HEK293T (cell line): ENCODE measurements at regions not wholly inside any gene's neighbourhood (a gene's known extent, or its start where the extent isn't known, plus 50 kb on each side); places are given as distances from the start of the nearest gene placed in this dataset.

Experiments used
- CTCF ChIA-PET: fragments of 350-600 bp; formaldehyde crosslinking; extraction: SDS; loops from one replicate; lab custom pipeline; 2021; ENCODE audit warnings: antibody characterized with exemption, inconsistent platforms; lab: Yijun Ruan, JAX
- POLR2A ChIA-PET: fragments of 350-600 bp; formaldehyde crosslinking; extraction: SDS; loops from one replicate; lab custom pipeline; 2020; ENCODE audit warnings: antibody characterized with exemption, inconsistent platforms; lab: Yijun Ruan, JAX
- DNase-seq: peaks from one replicate; pipeline ENCODE4 v3.0.0; 2012; ENCODE audit warnings: mixed read lengths; ENCODE audit errors: extremely low spot score
- ARNT ChIP-seq: fragments of 450-650 bp; IDR thresholded peaks from 2 replicates; pipeline ENCODE4 v1.6.1; 2017; ENCODE audit warnings: mild to moderate bottlenecking
- BHLHE40 ChIP-seq: fragments of 450-650 bp; IDR thresholded peaks from 2 replicates; pipeline ENCODE4 v1.6.1; 2016; ENCODE audit warnings: mild to moderate bottlenecking, moderate library complexity, borderline replicate concordance
- CTBP1 ChIP-seq: fragments of 450-650 bp; IDR thresholded peaks from 2 replicates; pipeline ENCODE4 v1.6.1; 2016; ENCODE audit warnings: borderline replicate concordance
- ELF4 ChIP-seq: fragments of 450-650 bp; IDR thresholded peaks from 2 replicates; pipeline ENCODE4 v1.6.1; 2017; ENCODE audit warnings: antibody characterized with exemption
- FOXA1 ChIP-seq: fragments of 450-650 bp; IDR thresholded peaks from 2 replicates; pipeline ENCODE4 v1.6.1; 2016; ENCODE audit warnings: mild to moderate bottlenecking
- FOXK2 ChIP-seq: fragments of 450-650 bp; IDR thresholded peaks from 2 replicates; pipeline ENCODE4 v1.6.1; 2016; ENCODE audit warnings: mild to moderate bottlenecking
- FOXM1 ChIP-seq: fragments of 450-650 bp; IDR thresholded peaks from 2 replicates; pipeline ENCODE4 v1.6.1; 2017; ENCODE audit warnings: mild to moderate bottlenecking, borderline replicate concordance
- HDGF ChIP-seq: fragments of 450-650 bp; IDR thresholded peaks from 2 replicates; pipeline ENCODE4 v1.6.1; 2017; ENCODE audit warnings: antibody characterized with exemption, borderline replicate concordance
- L3MBTL2 ChIP-seq: fragments of 450-650 bp; conservative IDR thresholded peaks from 2 replicates; pipeline ENCODE4 v1.6.1; 2016; ENCODE audit warnings: mild to moderate bottlenecking
- LEF1 ChIP-seq: fragments of 450-650 bp; IDR thresholded peaks from 2 replicates; pipeline ENCODE4 v1.6.1; 2017; ENCODE audit warnings: mild to moderate bottlenecking, borderline replicate concordance
- NFRKB ChIP-seq: fragments of 450-650 bp; IDR thresholded peaks from 2 replicates; pipeline ENCODE4 v1.6.1; 2016; ENCODE audit warnings: mild to moderate bottlenecking, moderate library complexity
- SP1 ChIP-seq: fragments of 450-650 bp; IDR thresholded peaks from 2 replicates; pipeline ENCODE4 v1.6.1; 2017
- SUZ12 ChIP-seq: fragments of 450-650 bp; IDR thresholded peaks from 2 replicates; pipeline ENCODE4 v1.6.1; 2016; ENCODE audit warnings: mild to moderate bottlenecking
- TARDBP ChIP-seq: fragments of 450-650 bp; IDR thresholded peaks from 2 replicates; pipeline ENCODE4 v1.6.1; 2016
- ZNF384 ChIP-seq: fragments of 450-650 bp; IDR thresholded peaks from 2 replicates; pipeline ENCODE4 v1.6.1; 2016
- TF ChIP-seq, protein P1 (sequence below): fragments of 450-650 bp; IDR thresholded peaks from 2 replicates; pipeline ENCODE4 v1.6.1; 2016

- CTCF ChIA-PET = no interaction called here
- DNase-seq = no peak
- TF ChIP-seq ELF4 (no peak), L3MBTL2 (no peak), BHLHE40 (no peak), NFRKB (no peak), ZNF384 (no peak), ARNT (no peak), CTBP1 (no peak)
- POLR2A ChIA-PET = no interaction called here
Observed at GRCh38 chr5:172573986-172574870, 66.8 kb upstream of the NEURL1B start.

- TF ChIP-seq, protein P1, sequence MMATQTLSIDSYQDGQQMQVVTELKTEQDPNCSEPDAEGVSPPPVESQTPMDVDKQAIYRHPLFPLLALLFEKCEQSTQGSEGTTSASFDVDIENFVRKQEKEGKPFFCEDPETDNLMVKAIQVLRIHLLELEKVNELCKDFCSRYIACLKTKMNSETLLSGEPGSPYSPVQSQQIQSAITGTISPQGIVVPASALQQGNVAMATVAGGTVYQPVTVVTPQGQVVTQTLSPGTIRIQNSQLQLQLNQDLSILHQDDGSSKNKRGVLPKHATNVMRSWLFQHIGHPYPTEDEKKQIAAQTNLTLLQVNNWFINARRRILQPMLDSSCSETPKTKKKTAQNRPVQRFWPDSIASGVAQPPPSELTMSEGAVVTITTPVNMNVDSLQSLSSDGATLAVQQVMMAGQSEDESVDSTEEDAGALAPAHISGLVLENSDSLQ = no peak
- no peak for TF ChIP-seq LEF1
- no peak for TF ChIP-seq FOXK2
- TF ChIP-seq ARNT = no peak
- no peak for TF ChIP-seq NFRKB
- no peak for TF ChIP-seq TARDBP
- no peak for TF ChIP-seq BHLHE40
- TF ChIP-seq ELF4 = no peak
- no peak for TF ChIP-seq SUZ12
- TF ChIP-seq CTBP1 = no peak
- TF ChIP-seq L3MBTL2 = no peak
- no peak for TF ChIP-seq SP1
- no peak for TF ChIP-seq FOXA1
- TF ChIP-seq HDGF = no peak
- no peak for TF ChIP-seq FOXM1
- CTCF ChIA-PET = no interaction called here
- POLR2A ChIA-PET = no interaction called here
- DNase-seq = no peak
Observed at GRCh38 chr5:172573120-172573882, 67.8 kb upstream of the NEURL1B start.

GRCh38 chr5:172572440-172572839 lies 68.6 kb upstream of the NEURL1B start:
- POLR2A ChIA-PET = no interaction called here
- DNase-seq = no peak
- no peak for TF ChIP-seq L3MBTL2
- TF ChIP-seq ARNT = no peak
- TF ChIP-seq BHLHE40 = no peak
- TF ChIP-seq TARDBP = no peak
- TF ChIP-seq ZNF384 = no peak
- no peak for TF ChIP-seq NFRKB
- no peak for TF ChIP-seq SUZ12
- no peak for TF ChIP-seq LEF1
- TF ChIP-seq ELF4 = no peak
- TF ChIP-seq FOXA1 = no peak
- no peak for TF ChIP-seq SP1
- no peak for TF ChIP-seq HDGF
- TF ChIP-seq, protein P1 = no peak
- no peak for TF ChIP-seq FOXK2
- no peak for TF ChIP-seq FOXM1
- TF ChIP-seq CTBP1 = no peak
- CTCF ChIA-PET = no interaction called here

- CTCF ChIA-PET = no interaction called here
- DNase-seq = no peak
- TF ChIP-seq FOXK2 (no peak), ARNT (no peak), LEF1 (no peak), ZNF384 (no peak), TARDBP (no peak), CTBP1 (no peak), FOXM1 (no peak), FOXA1 (no peak), SUZ12 (no peak), L3MBTL2 (no peak), HDGF (no peak), SP1 (no peak)
- TF ChIP-seq, protein P1 = no peak
- POLR2A ChIA-PET = no interaction called here
Observed at GRCh38 chr5:172571892-172572291, 69.2 kb upstream of the NEURL1B start.

- no peak for DNase-seq
- CTCF ChIA-PET = no interaction called here
- TF ChIP-seq LEF1 (no peak), SP1 (no peak), L3MBTL2 (no peak), HDGF (no peak), SUZ12 (no peak), ZNF384 (no peak), FOXK2 (no peak), CTBP1 (no peak), ARNT (no peak), TARDBP (no peak), FOXA1 (no peak), NFRKB (no peak), ELF4 (no peak)
- POLR2A ChIA-PET = no interaction called here
Observed at GRCh38 chr5:172571413-172571812, 69.7 kb upstream of the NEURL1B start.
